HL-60 (cell line): ENCODE measurements at regions not wholly inside any gene's neighbourhood (a gene's known extent, or its start where the extent isn't known, plus 50 kb on each side); places are given as distances from the start of the nearest gene placed in this dataset.

Experiments
- CTCF ChIP-seq: IDR thresholded peaks from one replicate; pipeline ENCODE4 v1.5.1; 2011; ENCODE audit warnings: low read length, control low read depth, inconsistent platforms; ENCODE audit not compliant: insufficient read depth
- GABPA ChIP-seq: IDR thresholded peaks from 2 replicates; pipeline ENCODE4 v1.6.1; 2012; ENCODE audit warnings: low read depth
- POLR2AphosphoS5 ChIP-seq: IDR thresholded peaks from 2 replicates; pipeline ENCODE4 v1.6.1; 2012; ENCODE audit warnings: low read depth

DNA sequence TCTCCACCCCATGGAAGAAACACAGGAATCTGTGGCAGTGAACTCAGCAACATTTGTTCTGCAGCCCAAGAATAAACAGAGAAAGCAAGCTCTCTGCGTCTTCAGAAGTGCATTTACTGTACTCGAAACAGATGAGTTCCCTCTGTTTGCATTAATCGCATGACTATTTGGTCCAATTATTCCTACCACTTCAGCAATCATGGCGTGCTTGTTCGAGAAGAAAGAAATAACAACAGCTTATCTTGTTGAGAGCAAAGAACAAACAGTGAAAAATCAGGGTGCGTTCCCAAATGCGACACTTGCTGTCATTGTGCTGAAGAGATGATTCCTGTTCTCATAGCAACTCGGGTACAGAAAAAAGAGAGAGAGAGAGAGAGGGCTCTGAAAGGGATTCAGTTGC is 445.3 kb upstream of the MAF start:
- TF ChIP-seq GABPA: no peak
- TF ChIP-seq CTCF: no peak
- TF ChIP-seq POLR2AphosphoS5: no peak
